Suprapubic skin (tissue), 4 donors: ENCODE measurements at regions not wholly inside any gene's neighbourhood (a gene's known extent, or its start where the extent isn't known, plus 50 kb on each side); places are given as distances from the start of the nearest gene placed in this dataset.

ENCODE experiments used
- DNase-seq, 2 donors: peaks; one replicate each; pipeline ENCODE4 v3.0.0-alpha.2; 2019; ENCODE audit warnings: low spot score in 2 of 2
- H3K27ac ChIP-seq: fragments of 200-600 bp; sonication (generic); one replicate; pipeline ENCODE4 v1.5.1; 2019
- H3K27me3 ChIP-seq: fragments of 200-600 bp; sonication (generic); one replicate; pipeline ENCODE4 v1.5.1; 2019
- H3K36me3 ChIP-seq: fragments of 200-600 bp; sonication (generic); one replicate; pipeline ENCODE4 v1.5.1; 2019
- H3K4me1 ChIP-seq: fragments of 200-600 bp; sonication (generic); one replicate; pipeline ENCODE4 v1.5.1; 2019
- H3K4me3 ChIP-seq: fragments of 200-600 bp; sonication (generic); one replicate; pipeline ENCODE4 v1.5.1; 2019; ENCODE audit warnings: mild to moderate bottlenecking
- H3K9me3 ChIP-seq: fragments of 200-600 bp; sonication (generic); one replicate; pipeline ENCODE4 v1.5.1; 2019
- EP300 ChIP-seq: sonication (generic); formaldehyde crosslinking; IDR thresholded peaks from one replicate; pipeline ENCODE4 v1.6.1; 2017; ENCODE audit warnings: antibody characterized with exemption
- POLR2A ChIP-seq, 2 donors: fragments of 450-650 bp; IDR thresholded peaks; one replicate each; pipeline ENCODE4 v1.6.1; 2017; ENCODE audit warnings: antibody characterized with exemption in 2 of 2, mild to moderate bottlenecking in 2 of 2, moderate library complexity in 2 of 2
- POLR2AphosphoS5 ChIP-seq, 3 donors: sonication (generic); formaldehyde crosslinking; IDR thresholded peaks; one replicate each; pipeline ENCODE4 v1.6.1; 2017; ENCODE audit warnings: antibody characterized with exemption in 3 of 3
- WGBS: methylation state at CpG from one replicate; pipeline ENCODE4 v1.1.5; 2018; 5-methylcytosine and 5-hydroxymethylcytosine counted together
- TF ChIP-seq, protein P1 (sequence below), 2 donors: fragments of 200-600 bp in 1 of 2; fragments of 450-650 bp in 1 of 2; sonication (generic) in 1 of 2; IDR thresholded peaks; one replicate each; pipeline ENCODE4 v1.5.1; 2016 to 2019; ENCODE audit warnings: antibody characterized with exemption in 2 of 2, mild to moderate bottlenecking in 1 of 2, moderate library complexity in 1 of 2

DNA sequence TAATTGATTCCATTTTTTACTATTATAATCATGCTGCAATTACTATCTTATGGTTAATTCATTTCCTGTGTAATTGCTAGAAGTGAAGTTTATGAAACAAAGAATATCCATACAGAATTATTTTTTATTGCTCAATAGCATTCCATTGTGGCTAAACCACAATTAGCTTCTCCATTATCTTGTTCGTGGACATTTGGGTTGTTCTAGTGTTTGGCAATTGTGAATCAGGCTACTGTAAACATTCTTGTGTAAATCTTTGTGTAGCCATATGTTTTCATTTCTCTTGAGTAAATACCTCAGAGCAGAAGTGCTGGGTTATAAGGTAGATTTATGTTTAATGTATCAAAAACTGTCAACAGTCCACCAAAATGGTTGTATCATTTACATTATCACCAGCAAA lies 341.1 kb downstream of the MAT2B start:
- no peaks in the 10 kb centered on the region for H3K27me3 ChIP-seq
- no peak for TF ChIP-seq POLR2AphosphoS5 (IDR thresholded peaks at IDR 0.05)
- no peak for TF ChIP-seq POLR2A (IDR thresholded peaks at IDR 0.05)
- TF ChIP-seq, protein P1, sequence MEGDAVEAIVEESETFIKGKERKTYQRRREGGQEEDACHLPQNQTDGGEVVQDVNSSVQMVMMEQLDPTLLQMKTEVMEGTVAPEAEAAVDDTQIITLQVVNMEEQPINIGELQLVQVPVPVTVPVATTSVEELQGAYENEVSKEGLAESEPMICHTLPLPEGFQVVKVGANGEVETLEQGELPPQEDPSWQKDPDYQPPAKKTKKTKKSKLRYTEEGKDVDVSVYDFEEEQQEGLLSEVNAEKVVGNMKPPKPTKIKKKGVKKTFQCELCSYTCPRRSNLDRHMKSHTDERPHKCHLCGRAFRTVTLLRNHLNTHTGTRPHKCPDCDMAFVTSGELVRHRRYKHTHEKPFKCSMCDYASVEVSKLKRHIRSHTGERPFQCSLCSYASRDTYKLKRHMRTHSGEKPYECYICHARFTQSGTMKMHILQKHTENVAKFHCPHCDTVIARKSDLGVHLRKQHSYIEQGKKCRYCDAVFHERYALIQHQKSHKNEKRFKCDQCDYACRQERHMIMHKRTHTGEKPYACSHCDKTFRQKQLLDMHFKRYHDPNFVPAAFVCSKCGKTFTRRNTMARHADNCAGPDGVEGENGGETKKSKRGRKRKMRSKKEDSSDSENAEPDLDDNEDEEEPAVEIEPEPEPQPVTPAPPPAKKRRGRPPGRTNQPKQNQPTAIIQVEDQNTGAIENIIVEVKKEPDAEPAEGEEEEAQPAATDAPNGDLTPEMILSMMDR (IDR thresholded peaks at IDR 0.05) = no peak
- TF ChIP-seq EP300 = no peak
- H3K27ac ChIP-seq = no peak overlapping the region
- no peaks in the 10 kb centered on the region for H3K4me1 ChIP-seq
- 27% methylated on average over 1 of the region's 1 CpG for whole genome bisulfite sequencing
- peaks cover 12% of the 10 kb centered on the region for H3K9me3 ChIP-seq
- no peak for DNase-seq
- no peaks in the 10 kb centered on the region for H3K36me3 ChIP-seq
- no peak overlapping the region for H3K4me3 ChIP-seq

DNA sequence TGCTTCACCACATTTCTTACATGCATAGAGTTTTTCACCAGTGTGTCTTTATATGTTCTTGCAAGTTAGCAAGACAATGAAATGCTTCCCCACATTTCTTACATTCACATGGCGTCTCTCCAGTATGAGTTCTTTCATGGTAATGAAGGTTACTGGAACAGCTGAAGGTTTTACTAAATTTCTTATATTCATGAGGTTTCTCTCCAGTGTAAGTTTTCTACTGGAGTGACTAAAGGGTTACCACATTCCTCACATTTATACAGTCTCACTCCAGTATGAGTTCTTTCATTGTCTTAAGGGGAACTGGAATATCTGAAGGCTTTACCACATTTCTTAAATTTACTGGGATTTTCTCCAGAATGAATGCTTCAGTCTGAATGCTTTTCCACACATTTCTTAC lies 350.3 kb downstream of the MAT2B start:
- Histone ChIP-seq H3K36me3 (no peaks in the 10 kb centered on the region), H3K27me3 (no peaks in the 10 kb centered on the region), H3K9me3 (peaks cover 8% of the 10 kb centered on the region), H3K4me3 (no peak overlapping the region), H3K27ac (no peak overlapping the region), H3K4me1 (no peaks in the 10 kb centered on the region)
- DNase-seq = no peak
- TF ChIP-seq EP300 (no peak), POLR2A (IDR thresholded peaks at IDR 0.05) (no peak), POLR2AphosphoS5 (IDR thresholded peaks at IDR 0.05) (no peak)
- TF ChIP-seq, protein P1 (IDR thresholded peaks at IDR 0.05) = no peak
- WGBS = 94% methylated on average over 1 of the region's 1 CpG

DNA sequence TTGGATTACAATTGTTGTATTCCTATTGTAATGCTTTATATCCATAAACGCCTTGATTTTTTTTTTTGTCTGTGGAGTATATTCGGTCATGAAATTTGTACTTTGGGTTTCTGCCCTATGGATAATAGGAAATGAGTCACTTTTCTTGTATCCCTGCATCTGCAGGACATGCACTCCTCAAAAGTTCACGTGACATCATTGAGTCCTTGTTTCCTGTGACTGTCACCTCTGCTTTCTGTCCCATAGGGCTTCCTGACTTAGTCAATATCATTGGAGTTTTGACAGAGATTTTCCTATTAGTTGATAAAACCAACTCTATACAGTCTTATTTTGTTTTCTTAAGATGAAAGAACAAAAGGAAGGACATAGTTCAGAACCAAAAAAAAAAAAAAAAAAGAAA lies 356.3 kb downstream of the MAT2B start:
- H3K4me1 ChIP-seq = no peaks in the 10 kb centered on the region
- H3K27ac ChIP-seq = no peak overlapping the region
- H3K9me3 ChIP-seq = peaks cover 3% of the 10 kb centered on the region
- 70% methylated on average over 3 of the region's 3 CpGs for WGBS
- no peak for TF ChIP-seq EP300
- no peak for TF ChIP-seq POLR2A (IDR thresholded peaks at IDR 0.05)
- H3K4me3 ChIP-seq = no peak overlapping the region
- no peak for DNase-seq
- H3K36me3 ChIP-seq = no peaks in the 10 kb centered on the region
- H3K27me3 ChIP-seq = no peaks in the 10 kb centered on the region

DNA sequence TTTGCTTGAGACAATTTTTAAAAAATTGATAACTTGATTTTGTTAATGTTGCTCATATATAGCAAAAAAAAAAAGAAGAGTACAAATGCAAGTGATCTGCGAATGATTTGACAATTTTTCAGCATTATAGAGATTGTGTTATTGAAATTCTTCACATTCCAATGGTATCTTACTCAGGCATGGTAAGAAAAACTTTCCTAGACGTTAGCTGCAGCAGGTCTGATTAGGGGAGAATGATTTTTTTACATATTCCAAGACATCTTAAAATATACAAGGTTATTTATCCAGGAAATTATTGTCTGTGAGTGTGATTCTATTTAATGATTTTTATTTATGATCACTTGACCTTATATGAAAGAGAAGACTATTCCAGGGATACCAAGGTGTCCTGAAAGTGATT lies 361.9 kb downstream of the MAT2B start:
- no peaks in the 10 kb centered on the region for H3K9me3 ChIP-seq
- H3K4me3 ChIP-seq = no peak overlapping the region
- H3K27me3 ChIP-seq = no peaks in the 10 kb centered on the region
- 21% methylated on average over 2 of the region's 2 CpGs for WGBS
- H3K4me1 ChIP-seq = no peaks in the 10 kb centered on the region
- no peak overlapping the region for H3K27ac ChIP-seq
- TF ChIP-seq POLR2AphosphoS5 (IDR thresholded peaks at IDR 0.05) (no peak), EP300 (no peak), POLR2A (IDR thresholded peaks at IDR 0.05) (no peak)
- TF ChIP-seq, protein P1 (IDR thresholded peaks at IDR 0.05) = no peak
- no peaks in the 10 kb centered on the region for H3K36me3 ChIP-seq
- DNase-seq = no peak

DNA sequence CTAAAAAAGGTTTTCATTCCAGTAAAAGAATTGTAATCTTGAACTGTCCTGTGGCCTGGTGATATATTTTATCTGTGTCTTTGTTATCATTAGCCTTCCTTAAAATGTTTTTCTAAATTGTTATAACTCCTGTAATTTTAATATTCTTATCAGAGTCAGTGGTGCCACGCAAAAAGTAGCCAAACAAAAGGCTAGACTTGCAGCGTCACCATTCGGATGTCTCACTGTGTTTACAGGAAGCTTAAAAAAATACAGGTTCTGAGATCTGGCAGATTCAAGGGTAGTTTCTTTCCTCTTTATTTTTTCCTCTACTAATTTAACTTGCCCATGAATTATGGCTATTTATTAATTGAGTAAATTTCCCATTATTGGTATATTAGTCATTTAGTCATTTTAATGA lies 362.3 kb downstream of the MAT2B start:
- 74% methylated on average over 3 of the region's 3 CpGs for WGBS
- Histone ChIP-seq H3K27ac (no peak overlapping the region), H3K9me3 (no peaks in the 10 kb centered on the region), H3K27me3 (no peaks in the 10 kb centered on the region), H3K4me3 (no peak overlapping the region), H3K4me1 (no peaks in the 10 kb centered on the region), H3K36me3 (no peaks in the 10 kb centered on the region)
- no peak for TF ChIP-seq POLR2AphosphoS5 (IDR thresholded peaks at IDR 0.05)
- TF ChIP-seq POLR2A (IDR thresholded peaks at IDR 0.05) = no peak
- no peak for TF ChIP-seq EP300
- TF ChIP-seq, protein P1 (IDR thresholded peaks at IDR 0.05) = no peak
- DNase-seq = no peak

DNA sequence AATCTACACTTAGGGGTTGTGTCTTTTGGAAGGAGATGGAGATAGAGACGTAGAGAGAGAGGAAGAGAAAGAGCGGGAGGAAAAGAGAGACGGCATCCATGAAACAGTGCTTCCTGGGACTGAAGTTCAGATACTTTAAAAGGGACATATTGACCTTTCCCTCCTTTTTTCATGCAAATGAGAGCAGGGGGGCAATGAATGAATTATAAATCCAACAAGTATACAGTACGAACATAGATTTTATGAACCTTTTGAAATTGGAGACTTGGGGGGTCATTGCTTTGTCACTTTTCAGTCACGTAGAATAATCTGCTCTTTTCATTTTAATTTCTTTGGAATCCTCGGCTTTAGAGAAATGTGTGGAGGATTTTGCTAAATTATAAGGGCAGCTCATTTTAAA lies 364.2 kb downstream of the MAT2B start:
- DNase-seq = no peak
- Histone ChIP-seq H3K4me1 (no peaks in the 10 kb centered on the region), H3K4me3 (no peak overlapping the region), H3K27me3 (no peaks in the 10 kb centered on the region), H3K36me3 (no peaks in the 10 kb centered on the region), H3K27ac (no peak overlapping the region), H3K9me3 (no peaks in the 10 kb centered on the region)
- WGBS = 86% methylated on average over 6 of the region's 6 CpGs
- TF ChIP-seq EP300 = no peak
- TF ChIP-seq, protein P1 (IDR thresholded peaks at IDR 0.05) = no peak
- no peak for TF ChIP-seq POLR2A (IDR thresholded peaks at IDR 0.05)
- TF ChIP-seq POLR2AphosphoS5 (IDR thresholded peaks at IDR 0.05) = no peak
